AG09309 (cell line): ENCODE measurements at regions not wholly inside any gene's neighbourhood (a gene's known extent, or its start where the extent isn't known, plus 50 kb on each side); places are given as distances from the start of the nearest gene placed in this dataset.

Experiments
- DNase-seq: peaks from one replicate; pipeline ENCODE4 v3.0.0-alpha.2; 2010; ENCODE audit warnings: low read depth
- H3K4me3 ChIP-seq: 2 replicates; pipeline ENCODE4 v1.5.1; 2011; ENCODE audit warnings: mild to moderate bottlenecking, low read depth, low read length, moderate library complexity; ENCODE audit not compliant: control insufficient read depth
- TF ChIP-seq, protein P1 (sequence below): IDR thresholded peaks from 2 replicates; pipeline ENCODE4 v1.5.1; 2011; ENCODE audit warnings: mild to moderate bottlenecking, low read depth, low read length, inconsistent platforms; ENCODE audit not compliant: insufficient read depth, control insufficient read depth; ENCODE audit errors: missing control alignments

DNA sequence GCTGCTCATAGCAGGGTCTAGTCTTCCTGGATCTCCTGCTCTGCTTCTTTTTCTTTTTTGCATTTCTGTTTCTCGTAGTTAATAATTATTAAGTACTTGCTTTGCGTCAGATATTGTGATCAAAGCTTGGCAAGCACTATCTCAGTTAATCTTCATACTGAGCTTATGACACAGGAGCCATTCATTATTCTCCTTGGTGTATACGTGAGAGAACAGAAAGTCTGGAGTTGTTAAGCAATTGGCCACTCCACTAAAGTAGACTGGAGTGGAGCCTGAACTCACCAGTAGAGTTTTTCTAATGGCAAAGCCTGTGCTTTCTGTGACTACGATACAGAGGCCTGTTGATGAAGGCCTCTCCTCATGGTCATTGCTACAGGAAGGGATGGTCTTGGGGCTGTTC, 285.9 kb downstream of the RFC3 start:
- TF ChIP-seq, protein P1, sequence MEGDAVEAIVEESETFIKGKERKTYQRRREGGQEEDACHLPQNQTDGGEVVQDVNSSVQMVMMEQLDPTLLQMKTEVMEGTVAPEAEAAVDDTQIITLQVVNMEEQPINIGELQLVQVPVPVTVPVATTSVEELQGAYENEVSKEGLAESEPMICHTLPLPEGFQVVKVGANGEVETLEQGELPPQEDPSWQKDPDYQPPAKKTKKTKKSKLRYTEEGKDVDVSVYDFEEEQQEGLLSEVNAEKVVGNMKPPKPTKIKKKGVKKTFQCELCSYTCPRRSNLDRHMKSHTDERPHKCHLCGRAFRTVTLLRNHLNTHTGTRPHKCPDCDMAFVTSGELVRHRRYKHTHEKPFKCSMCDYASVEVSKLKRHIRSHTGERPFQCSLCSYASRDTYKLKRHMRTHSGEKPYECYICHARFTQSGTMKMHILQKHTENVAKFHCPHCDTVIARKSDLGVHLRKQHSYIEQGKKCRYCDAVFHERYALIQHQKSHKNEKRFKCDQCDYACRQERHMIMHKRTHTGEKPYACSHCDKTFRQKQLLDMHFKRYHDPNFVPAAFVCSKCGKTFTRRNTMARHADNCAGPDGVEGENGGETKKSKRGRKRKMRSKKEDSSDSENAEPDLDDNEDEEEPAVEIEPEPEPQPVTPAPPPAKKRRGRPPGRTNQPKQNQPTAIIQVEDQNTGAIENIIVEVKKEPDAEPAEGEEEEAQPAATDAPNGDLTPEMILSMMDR, result no peak
- no peak overlapping the region for H3K4me3 ChIP-seq

DNA sequence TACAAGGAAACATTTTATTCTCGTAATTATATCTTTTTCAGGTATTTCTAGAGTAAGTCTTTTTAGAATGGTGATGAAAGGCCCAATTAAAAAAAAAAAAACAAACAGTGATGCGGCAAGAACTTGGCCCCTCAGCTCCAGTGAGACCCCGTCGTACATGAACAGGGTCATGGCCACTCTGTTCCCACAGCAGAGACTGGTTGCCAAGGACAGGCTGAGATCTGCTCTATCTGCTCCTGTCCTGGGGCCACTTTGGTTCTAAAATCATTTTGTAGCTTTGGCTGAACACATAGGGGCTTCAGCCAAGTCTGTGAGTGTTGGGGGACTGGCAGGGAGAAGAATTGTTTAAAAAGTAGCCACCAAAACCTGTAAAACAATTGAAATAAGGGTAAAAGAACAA, 286.9 kb downstream of the RFC3 start:
- TF ChIP-seq, protein P1, result no peak
- no peak for DNase-seq
- no peak overlapping the region for H3K4me3 ChIP-seq

More for the DNA sequence above, 285.9 kb downstream of the RFC3 start:
- no peak for DNase-seq

DNA sequence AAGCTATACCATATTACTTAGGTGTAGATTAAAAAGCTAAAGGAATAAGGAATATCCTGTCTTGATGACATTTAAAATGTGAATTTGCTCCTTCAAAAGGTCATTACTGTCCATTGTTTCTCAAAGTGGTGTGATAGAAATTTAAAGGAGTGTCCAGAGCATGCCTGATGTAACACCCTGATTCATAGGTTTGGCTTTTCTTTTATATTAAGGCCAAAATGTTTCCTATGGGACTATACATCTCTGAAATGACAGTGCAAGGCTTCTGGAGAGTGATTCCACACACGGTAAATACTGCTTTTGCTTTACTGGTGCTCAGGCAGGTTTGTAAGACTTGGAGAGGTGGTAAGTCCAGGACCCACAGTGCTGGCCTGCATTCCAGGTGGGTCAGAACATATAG, 289.9 kb downstream of the RFC3 start:
- DNase-seq, result no peak
- H3K4me3 ChIP-seq, result no peak overlapping the region
- TF ChIP-seq, protein P1, result no peak

DNA sequence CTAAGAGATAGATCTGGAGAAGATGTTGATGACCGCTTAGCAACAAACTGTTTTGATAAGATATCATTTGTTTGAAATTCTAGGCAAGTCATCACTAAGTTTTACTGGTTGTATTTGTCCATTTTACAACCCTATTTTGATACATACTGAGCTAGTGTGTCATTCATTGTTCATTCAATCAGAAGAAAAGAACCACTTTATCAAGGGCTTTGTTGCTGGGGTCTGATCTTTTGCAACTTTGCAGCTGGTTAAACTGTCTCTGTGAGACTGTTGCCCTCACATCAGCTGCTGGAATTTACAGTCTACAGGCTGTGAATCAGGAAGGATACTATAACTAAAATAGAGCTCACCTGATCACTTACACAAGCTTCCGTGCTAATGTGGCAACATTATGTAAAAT, 290.5 kb downstream of the RFC3 start:
- H3K4me3 ChIP-seq, result no peak overlapping the region
- DNase-seq, result no peak
- TF ChIP-seq, protein P1, result no peak

DNA sequence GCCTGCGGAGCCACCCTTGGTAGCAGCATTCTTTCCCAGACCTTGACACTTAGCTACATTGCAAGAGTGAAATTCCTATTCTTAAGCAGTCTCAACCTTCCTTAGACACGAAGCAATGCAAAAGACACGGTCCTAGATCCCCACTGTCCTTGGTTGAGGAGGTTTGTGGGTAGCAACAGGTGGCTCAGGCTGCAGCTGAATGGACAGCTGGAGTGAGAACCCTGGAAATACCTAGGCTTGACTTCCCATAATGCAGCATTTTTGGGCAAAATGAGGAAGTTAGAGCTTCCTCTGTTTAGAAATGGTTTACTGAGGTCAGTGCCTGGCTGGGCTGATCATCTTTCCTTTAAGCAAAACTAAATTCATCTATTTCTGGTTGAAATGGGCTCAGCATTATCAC, 296.6 kb downstream of the RFC3 start:
- DNase-seq, result no peak
- H3K4me3 ChIP-seq, result no peak overlapping the region
- TF ChIP-seq, protein P1, result no peak

DNA sequence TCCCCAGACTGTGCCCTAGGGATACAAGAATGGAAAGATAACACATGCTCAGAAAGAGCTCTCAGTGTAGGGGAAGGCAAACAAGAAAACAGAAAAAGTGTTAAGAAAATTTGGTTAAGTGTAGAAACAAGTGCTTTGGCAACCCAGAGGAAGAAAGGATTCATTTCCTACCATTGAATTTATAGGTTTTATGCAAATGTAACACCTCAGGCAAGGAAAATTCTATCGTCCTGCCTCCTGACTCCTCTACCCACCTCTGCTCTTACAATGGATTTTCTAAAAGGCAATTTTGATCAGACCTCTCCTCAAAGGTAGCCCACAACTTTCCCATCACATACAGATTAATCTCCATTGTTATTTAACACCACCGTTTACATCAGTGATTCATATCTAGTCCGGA, 298.7 kb downstream of the RFC3 start:
- H3K4me3 ChIP-seq, result no peak overlapping the region
- TF ChIP-seq, protein P1, result no peak
- DNase-seq, result no peak
